ENCODE measurements at regions not wholly inside any gene's neighbourhood (a gene's known extent, or its start where the extent isn't known, plus 50 kb on each side); places are given as distances from the start of the nearest gene placed in this dataset.

DNA sequence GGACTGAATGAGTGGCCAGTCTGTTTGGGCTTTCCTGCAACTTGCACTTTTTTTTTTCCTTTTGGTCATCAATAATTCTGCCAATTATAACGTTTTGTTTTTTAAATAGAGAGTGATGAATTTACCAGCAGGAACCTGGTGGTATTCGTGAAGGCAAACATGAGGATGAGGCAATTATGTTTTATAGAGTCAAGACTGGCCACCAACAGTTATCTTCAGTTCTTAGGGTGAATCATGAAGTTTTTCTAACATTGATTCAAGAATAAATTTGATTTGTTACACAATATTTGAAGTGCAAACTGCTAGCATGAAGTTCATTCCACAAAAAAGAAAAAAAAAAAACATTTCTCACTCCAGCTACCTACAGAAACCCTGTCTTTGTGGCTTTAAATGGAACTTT, 244.5 kb downstream of the SPRY2 start:
- Histone ChIP-seq H3K4me3 (no peak overlapping the region), H3K36me3 (no peaks in the 10 kb centered on the region)

DNA sequence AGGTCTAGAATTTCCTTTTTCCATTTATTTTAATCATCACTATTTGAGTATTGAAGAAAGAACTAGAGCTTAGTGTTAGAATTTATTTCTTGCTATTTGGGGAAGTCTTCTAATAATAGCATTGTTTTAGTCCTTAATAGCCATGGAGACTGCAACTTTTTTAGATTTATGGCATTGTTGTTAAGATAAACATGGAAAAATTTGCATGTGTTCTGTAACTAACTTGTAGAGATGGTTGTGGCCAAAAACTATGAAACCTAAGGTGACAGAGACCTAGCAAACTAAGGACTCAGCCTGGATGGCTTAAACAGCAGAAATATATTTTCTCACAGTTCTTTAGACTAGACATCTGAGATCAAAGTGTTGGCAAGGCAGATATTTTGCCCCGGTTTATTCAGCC, 246.4 kb downstream of the SPRY2 start:
- TF ChIP-seq Cebpa-rat (IDR thresholded peaks at IDR 0.05), result no peak
- Histone ChIP-seq H3K9ac (no peak overlapping the region), H3K4me2 (no peak overlapping the region), H4K20me1 (no peaks in the 10 kb centered on the region), H3K4me3 (no peak overlapping the region), H3K36me3 (no peaks in the 10 kb centered on the region), H3K27me3 (no peaks in the 10 kb centered on the region), H3K27ac (no peak overlapping the region), H3K9me3 (replicated peaks in 1 of 11) (peaks cover 0 to 13% (median 0%) of the 10 kb centered on the region in 11 experiments; a peak in 6 of 22 replicates), H3K4me1 (no peaks in the 10 kb centered on the region)

More for the DNA sequence above, 244.5 kb downstream of the SPRY2 start:
- Histone ChIP-seq H3K27me3 (no peaks in the 10 kb centered on the region), H3K9ac (no peak overlapping the region), H3K4me1 (no peaks in the 10 kb centered on the region), H4K20me1 (no peaks in the 10 kb centered on the region), H3K9me3 (replicated peaks in 1 of 11) (peaks cover 0 to 13% (median 0%) of the 10 kb centered on the region in 11 experiments; a peak in 6 of 22 replicates), H3K4me2 (no peak overlapping the region), H3K27ac (no peak overlapping the region)
- TF ChIP-seq Cebpa-rat (IDR thresholded peaks at IDR 0.05), result no peak

DNA sequence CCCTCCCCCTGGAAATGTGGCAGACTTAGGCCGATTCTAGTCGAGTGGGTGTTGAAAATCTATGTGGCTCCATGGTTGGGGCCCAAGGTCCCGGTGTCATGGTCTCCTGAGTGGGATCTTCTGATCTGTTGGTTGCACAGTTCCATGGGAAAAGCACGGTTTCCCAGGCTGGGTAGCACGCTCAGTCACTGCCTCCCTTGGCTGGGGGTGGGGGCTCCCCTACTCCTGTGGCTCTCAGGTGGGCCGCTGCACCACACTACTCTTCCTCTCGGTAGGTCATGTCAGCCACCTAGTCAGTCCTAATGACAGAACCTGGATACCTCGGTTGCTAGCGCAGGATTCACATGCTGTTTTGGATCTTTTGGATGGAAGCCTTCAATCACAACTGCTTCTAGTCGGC, 247.0 kb downstream of the SPRY2 start:
- Histone ChIP-seq H3K27ac (no peak overlapping the region), H3K36me3 (no peaks in the 10 kb centered on the region), H4K20me1 (no peaks in the 10 kb centered on the region), H3K4me2 (no peak overlapping the region), H3K9me3 (replicated peaks in 1 of 11) (peaks cover 0 to 13% (median 0%) of the 10 kb centered on the region in 11 experiments; a peak in 6 of 22 replicates), H3K4me3 (no peak overlapping the region), H3K4me1 (no peaks in the 10 kb centered on the region), H3K27me3 (no peaks in the 10 kb centered on the region), H3K9ac (no peak overlapping the region)
- TF ChIP-seq Cebpa-rat (IDR thresholded peaks at IDR 0.05), result no peak

DNA sequence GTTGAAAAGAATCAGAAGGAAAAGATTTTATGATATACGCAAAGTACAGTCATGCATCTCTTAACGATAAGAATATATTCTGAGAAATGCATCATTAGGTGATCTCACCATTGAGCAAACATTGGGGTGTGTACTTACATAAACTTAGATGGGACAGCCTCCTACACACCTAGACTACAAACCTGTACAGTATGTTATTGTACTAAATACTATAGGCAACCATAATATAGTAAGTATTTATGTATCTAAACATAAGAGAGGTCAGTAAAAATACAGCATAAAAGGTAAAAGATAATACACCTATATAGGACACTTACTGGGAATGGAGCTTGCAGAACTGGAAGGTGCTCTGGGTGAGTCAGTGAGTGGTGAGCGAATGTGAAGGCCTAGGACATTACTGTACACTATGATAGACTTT, 254.6 kb downstream of the SPRY2 start:
- H3K9ac ChIP-seq, result no peak overlapping the region
- no peak overlapping the region for H3K4me3 ChIP-seq
- H3K4me2 ChIP-seq, result no peak overlapping the region
- no peaks in the 10 kb centered on the region for H3K9me3 ChIP-seq (replicated peaks in 1 of 11)
- H3K4me1 ChIP-seq, result no peaks in the 10 kb centered on the region
- no peaks in the 10 kb centered on the region for H4K20me1 ChIP-seq
- TF ChIP-seq Cebpa-rat (IDR thresholded peaks at IDR 0.05), result no peak
- no peak overlapping the region for H3K27ac ChIP-seq
- no peaks in the 10 kb centered on the region for H3K36me3 ChIP-seq
- no peaks in the 10 kb centered on the region for H3K27me3 ChIP-seq

DNA sequence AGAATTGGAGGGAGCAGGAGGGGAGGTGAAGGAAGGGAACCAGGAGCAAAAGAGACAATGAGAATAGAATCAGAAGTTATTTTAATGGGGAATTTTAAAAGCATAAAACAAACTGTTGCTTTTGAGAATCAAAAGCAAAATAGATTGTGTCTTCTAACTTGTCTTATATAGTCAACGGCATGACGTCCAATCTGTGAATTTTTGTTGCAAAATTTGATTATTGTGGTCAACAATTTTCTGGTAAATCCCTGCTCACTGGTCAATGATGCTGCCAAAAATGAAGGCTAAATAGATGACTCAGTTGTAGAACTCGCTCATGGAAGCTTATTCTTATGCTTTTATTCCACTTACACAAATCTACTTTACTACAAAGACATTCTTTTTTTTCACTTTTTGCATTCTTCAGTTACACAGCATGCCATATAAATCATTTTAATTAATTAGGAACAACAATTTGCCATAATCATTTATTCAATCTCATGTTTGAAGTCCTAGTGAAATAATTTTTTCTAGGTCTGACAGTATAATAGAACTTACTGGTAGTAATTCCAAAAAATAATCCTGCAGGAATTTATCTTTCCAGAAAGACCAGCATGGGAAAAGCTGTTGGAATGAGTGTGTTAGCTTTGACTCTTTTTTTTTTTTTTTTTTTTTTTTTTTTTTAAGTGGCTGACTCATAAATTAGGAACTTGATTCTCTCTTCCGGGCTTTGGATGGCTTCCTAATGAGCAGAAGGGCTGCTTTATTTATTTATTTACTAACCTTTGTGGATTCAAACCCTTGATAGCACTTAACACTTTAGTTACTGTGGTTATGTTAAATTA, 256.9 kb downstream of the SPRY2 start:
- no peaks in the 10 kb centered on the region for H3K4me1 ChIP-seq
- H3K27ac ChIP-seq, result no peak overlapping the region
- no peaks in the 10 kb centered on the region for H4K20me1 ChIP-seq
- no peaks in the 10 kb centered on the region for H3K36me3 ChIP-seq
- H3K9ac ChIP-seq, result no peak overlapping the region
- TF ChIP-seq Cebpa-rat (IDR thresholded peaks at IDR 0.05), result no peak
- H3K9me3 ChIP-seq (replicated peaks in 1 of 11), result no peaks in the 10 kb centered on the region
- no peak overlapping the region for H3K4me3 ChIP-seq
- no peaks in the 10 kb centered on the region for H3K27me3 ChIP-seq
- no peak overlapping the region for H3K4me2 ChIP-seq

DNA sequence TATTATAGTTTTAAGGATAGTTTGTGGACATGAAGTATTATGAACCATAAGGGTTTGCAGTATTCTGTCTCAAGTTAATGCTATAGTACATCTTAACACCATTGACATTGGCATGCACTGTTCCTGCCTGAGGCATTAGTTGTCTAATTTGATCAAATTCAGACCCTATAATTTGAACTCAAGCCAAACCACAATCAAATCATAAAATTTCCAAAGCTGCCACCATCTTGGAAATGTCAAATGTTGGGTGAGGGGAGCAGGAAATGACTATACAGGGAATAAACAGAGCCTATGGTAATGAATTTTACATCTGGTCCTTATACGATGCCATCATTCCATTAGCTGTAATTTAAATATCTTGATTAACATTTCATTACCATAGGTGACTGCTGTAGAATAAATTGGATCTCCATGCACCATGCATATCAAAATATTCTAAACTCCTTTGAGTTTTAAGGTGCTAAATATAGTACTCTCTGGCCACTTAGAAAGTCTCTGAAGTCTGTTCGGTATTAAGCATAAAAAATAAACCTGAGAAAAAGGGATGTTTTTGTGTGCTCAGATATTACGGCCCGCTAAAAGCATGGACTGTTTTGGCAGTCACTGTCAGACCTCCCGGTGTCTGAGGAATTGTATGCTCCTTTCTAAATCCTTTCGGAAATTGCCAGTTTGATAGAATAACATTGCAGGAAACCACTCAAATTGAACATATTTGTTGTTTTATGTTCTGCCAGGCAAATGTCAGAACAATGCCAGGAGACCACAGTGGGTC, 257.7 kb downstream of the SPRY2 start:
- Histone ChIP-seq H3K4me1 (no peaks in the 10 kb centered on the region), H3K27ac (no peak overlapping the region), H3K36me3 (no peaks in the 10 kb centered on the region), H3K4me3 (no peak overlapping the region), H3K9ac (no peak overlapping the region), H4K20me1 (no peaks in the 10 kb centered on the region), H3K27me3 (no peaks in the 10 kb centered on the region), H3K9me3 (replicated peaks in 1 of 11) (no peaks in the 10 kb centered on the region), H3K4me2 (no peak overlapping the region)
- no peak for TF ChIP-seq Cebpa-rat (IDR thresholded peaks at IDR 0.05)

DNA sequence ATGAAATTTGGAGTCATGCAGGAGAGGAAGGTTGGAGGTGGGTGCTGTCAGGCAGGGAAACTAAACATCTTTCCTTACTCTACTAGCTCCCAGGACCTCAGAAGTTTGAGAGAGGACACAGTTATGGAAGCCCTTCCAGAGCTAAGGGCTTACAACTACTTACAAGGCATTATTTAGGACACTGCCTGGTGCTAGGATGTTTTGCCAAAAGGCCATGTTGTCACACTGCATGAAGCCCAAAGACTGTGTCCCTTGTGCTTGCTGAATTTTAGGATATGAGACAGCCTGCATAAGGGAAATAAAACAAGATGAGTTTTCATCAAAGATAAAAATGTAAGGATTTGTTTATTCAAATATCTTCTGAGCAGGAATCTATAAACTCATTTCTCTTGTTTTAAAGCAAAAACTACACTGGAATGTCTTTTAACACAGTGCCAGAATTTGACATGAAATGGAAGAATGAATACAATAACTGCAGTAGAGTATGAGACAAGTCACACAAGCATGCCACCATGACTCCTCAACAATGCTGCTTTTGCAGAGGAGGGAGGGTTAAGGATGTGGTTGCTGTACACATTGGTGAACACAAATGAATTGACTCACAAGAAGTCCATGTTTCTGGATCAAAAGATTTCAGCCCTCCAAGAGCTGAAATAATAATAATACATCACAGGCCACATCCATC, 258.4 kb downstream of the SPRY2 start:
- Histone ChIP-seq H3K27ac (no peak overlapping the region), H3K4me2 (no peak overlapping the region), H3K36me3 (no peaks in the 10 kb centered on the region)

DNA sequence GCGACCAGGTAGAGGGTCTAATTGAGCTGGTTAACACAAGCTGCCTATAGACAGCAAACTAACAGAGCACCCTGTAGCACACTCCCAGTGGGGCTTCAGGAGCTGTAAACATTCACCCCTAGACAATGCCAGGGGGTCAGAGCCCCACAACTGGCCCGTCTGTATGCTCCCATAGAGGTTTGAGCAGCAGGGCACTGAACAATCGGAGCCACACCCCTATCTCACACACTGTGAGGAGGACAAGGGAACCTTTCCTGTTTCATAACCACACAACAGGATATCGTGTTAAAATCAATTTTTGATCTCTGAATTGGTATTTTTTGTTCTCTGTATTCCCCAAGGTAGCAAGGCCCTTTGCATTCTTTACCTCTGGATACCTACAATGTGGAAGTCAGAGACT, 266.1 kb downstream of the SPRY2 start:
- Histone ChIP-seq H3K36me3 (no peaks in the 10 kb centered on the region), H3K9me3 (replicated peaks in 1 of 11) (peaks cover 0 to 10% (median 6%) of the 10 kb centered on the region in 11 experiments; a peak in 12 of 22 replicates), H4K20me1 (no peaks in the 10 kb centered on the region), H3K27me3 (no peaks in the 10 kb centered on the region), H3K4me2 (peak overlapping the region in 6 of 11 experiments; percentile 7 to 39 (median 24); a peak in 7 of 22 replicates), H3K4me1 (peaks cover 0 to 6% (median 2%) of the 10 kb centered on the region in 10 experiments; a peak in 5 of 20 replicates), H3K4me3 (no peak overlapping the region), H3K9ac (no peak overlapping the region), H3K27ac (no peak overlapping the region)
- TF ChIP-seq Cebpa-rat (IDR thresholded peaks at IDR 0.05), result no peak

More for the DNA sequence above, 258.4 kb downstream of the SPRY2 start:
- no peaks in the 10 kb centered on the region for H3K9me3 ChIP-seq (replicated peaks in 1 of 11)
- H3K9ac ChIP-seq, result no peak overlapping the region
- no peak overlapping the region for H3K4me3 ChIP-seq
- no peaks in the 10 kb centered on the region for H3K4me1 ChIP-seq
- no peaks in the 10 kb centered on the region for H4K20me1 ChIP-seq
- no peaks in the 10 kb centered on the region for H3K27me3 ChIP-seq
- TF ChIP-seq Cebpa-rat (IDR thresholded peaks at IDR 0.05), result no peak

DNA sequence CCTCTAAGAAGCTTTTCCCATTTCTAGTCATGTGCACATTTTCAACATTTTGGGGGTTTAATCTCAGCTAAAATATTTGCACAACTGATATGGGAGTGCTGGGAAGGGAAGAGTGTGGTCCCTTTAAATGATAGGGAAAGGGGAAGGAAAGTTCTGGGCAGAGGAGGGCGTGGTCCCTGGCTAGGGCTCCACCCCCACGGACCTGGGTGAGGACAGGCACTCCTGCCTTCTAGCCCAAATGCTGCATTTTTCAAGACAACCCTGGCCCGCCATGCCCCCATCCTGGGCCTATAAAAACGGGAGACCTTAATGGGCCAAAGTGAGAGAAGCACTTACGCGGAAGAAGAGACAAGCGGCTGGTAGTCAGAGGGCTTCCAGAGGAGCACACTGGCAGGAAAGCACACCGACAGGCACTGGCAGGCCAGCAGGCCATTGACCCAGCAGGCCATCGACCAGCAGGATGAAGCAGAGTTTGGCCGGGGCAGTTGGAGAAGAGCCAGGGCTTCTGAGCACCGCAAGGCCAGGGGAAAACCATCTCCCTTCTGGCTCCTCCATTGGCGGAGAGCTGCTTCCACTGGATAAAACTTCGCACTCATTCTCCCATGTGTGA, 266.7 kb downstream of the SPRY2 start:
- peaks cover 0 to 6% (median 2%) of the 10 kb centered on the region in 10 experiments; a peak in 5 of 20 replicates for H3K4me1 ChIP-seq
- H3K36me3 ChIP-seq, result no peaks in the 10 kb centered on the region
- H3K4me2 ChIP-seq, result peak overlapping the region in 2 of 11 experiments; percentile 7 to 27; a peak in 2 of 22 replicates
- H3K4me3 ChIP-seq, result no peak overlapping the region
- H3K9me3 ChIP-seq (replicated peaks in 1 of 11), result peaks cover 0 to 10% (median 6%) of the 10 kb centered on the region in 11 experiments; a peak in 12 of 22 replicates
- no peak overlapping the region for H3K27ac ChIP-seq
- no peaks in the 10 kb centered on the region for H4K20me1 ChIP-seq
- H3K27me3 ChIP-seq, result no peaks in the 10 kb centered on the region
- no peak for TF ChIP-seq Cebpa-rat (IDR thresholded peaks at IDR 0.05)
- H3K9ac ChIP-seq, result no peak overlapping the region

Measured in BLaER1 treated with 17β-estradiol and CSF1 and Interleukin-3, amounts not matched to agents 10 nM and 100 nM (cell line).